GM06990 (cell line): ENCODE measurements at regions not wholly inside any gene's neighbourhood (a gene's known extent, or its start where the extent isn't known, plus 50 kb on each side); places are given as distances from the start of the nearest gene placed in this dataset.
"Not testable (repeated sequence)": the region's sequence is repeated elsewhere in the genome, so short reads cannot be mapped to it uniquely, and the experiment has no call there.

ENCODE experiments used
- DNase-seq: peaks from one replicate; pipeline ENCODE4 v3.0.0-alpha.2; 2011; ENCODE audit not compliant: insufficient read length; ENCODE audit errors: extremely low read depth
- H3K27me3 ChIP-seq: replicated peaks from 2 replicates; pipeline ENCODE4 v1.6.0; 2011; ENCODE audit warnings: low read length; ENCODE audit not compliant: control insufficient read depth, insufficient read depth
- H3K36me3 ChIP-seq: 2 replicates; pipeline ENCODE4 v1.5.1; 2011; ENCODE audit warnings: low read length; ENCODE audit not compliant: control insufficient read depth, insufficient read depth
- H3K4me3 ChIP-seq: replicated peaks from 2 replicates; pipeline ENCODE4 v1.5.1; 2011; ENCODE audit warnings: low read depth, mild to moderate bottlenecking, control low read depth, low read length
- CTCF ChIP-seq: IDR thresholded peaks from 2 replicates; pipeline ENCODE4 v1.5.1; 2011; ENCODE audit warnings: low read length, control low read depth, mild to moderate bottlenecking, inconsistent platforms; ENCODE audit not compliant: insufficient read depth, poor library complexity, severe bottlenecking

- no peak for DNase-seq
- Histone ChIP-seq H3K36me3 (no peaks in the 10 kb centered on the region), H3K27me3 (no peaks in the 10 kb centered on the region), H3K4me3 (no peak overlapping the region)
- TF ChIP-seq CTCF, result no peak
Measured at GRCh38 chrX:130543603-130544325, 142.0 kb downstream of the RBMX2 start.

GRCh38 chrX:130545796-130546195 lies 144.0 kb downstream of the RBMX2 start:
- no peaks in the 10 kb centered on the region for H3K27me3 ChIP-seq
- TF ChIP-seq CTCF, result no peak
- no peaks in the 10 kb centered on the region for H3K36me3 ChIP-seq
- no peak overlapping the region for H3K4me3 ChIP-seq
- no peak for DNase-seq

- not testable (repeated sequence) for DNase-seq, H3K4me3 ChIP-seq, H3K27me3 ChIP-seq, H3K36me3 ChIP-seq
Measured at GRCh38 chrX:130549382-130549781, 147.6 kb downstream of the RBMX2 start.

GRCh38 chrX:130550351-130550750 lies 148.6 kb downstream of the RBMX2 start:
- H3K27me3 ChIP-seq, result no peaks in the 10 kb centered on the region
- no peaks in the 10 kb centered on the region for H3K36me3 ChIP-seq
- no peak for DNase-seq
- H3K4me3 ChIP-seq, result no peak overlapping the region
- no peak for TF ChIP-seq CTCF

- no peaks in the 10 kb centered on the region for H3K36me3 ChIP-seq
- no peak for TF ChIP-seq CTCF
- peak; percentile 16 for DNase-seq
- H3K4me3 ChIP-seq, result no peak overlapping the region
- no peaks in the 10 kb centered on the region for H3K27me3 ChIP-seq
Measured at GRCh38 chrX:130552444-130553073, 150.8 kb downstream of the RBMX2 start.

- no peak for DNase-seq
- Histone ChIP-seq H3K27me3 (no peaks in the 10 kb centered on the region), H3K36me3 (no peaks in the 10 kb centered on the region), H3K4me3 (no peak overlapping the region)
- no peak for TF ChIP-seq CTCF
Measured at GRCh38 chrX:130555341-130555740, 153.6 kb downstream of the RBMX2 start.
